ENCODE measurements at regions not wholly inside any gene's neighbourhood (a gene's known extent, or its start where the extent isn't known, plus 50 kb on each side); places are given as distances from the start of the nearest gene placed in this dataset.

GRCh38 chrX:140360284-140360683 is 144.6 kb downstream of the SOX3 start:
- no peaks in the 10 kb centered on the region for H3F3A ChIP-seq (replicated peaks; ENCODE audit: insufficient read depth)
- no peak for DNase-seq
- no peak overlapping the region for H3K27ac ChIP-seq (ENCODE audit: low read depth in 2 of 2, low read length in 1 of 2)
- H3K9ac ChIP-seq, result no peak overlapping the region
- no peaks in the 10 kb centered on the region for H3K27me3 ChIP-seq (ENCODE audit: insufficient read depth)
- no peak overlapping the region for H3K4me3 ChIP-seq (ENCODE audit: low read depth in 2 of 2, low read length in 1 of 2)
- H3K4me1 ChIP-seq (ENCODE audit: control insufficient read depth in 1 of 2, insufficient read depth in 2 of 2, low read depth in 1 of 2, low read length in 1 of 2), result no peaks in the 10 kb centered on the region
- H3K9me3 ChIP-seq, result no peaks in the 10 kb centered on the region
- H3K9me2 ChIP-seq, result no peaks in the 10 kb centered on the region
- 8% methylated on average over 5 of the region's 5 CpGs for WGBS (ENCODE audit: low lambda C conversion rate)
- TF ChIP-seq FOSL2 (IDR thresholded peaks at IDR 0.05; ENCODE audit: borderline replicate concordance, low read depth) (no peak), NFIC (IDR thresholded peaks at IDR 0.05; ENCODE audit: borderline replicate concordance) (0 out of 2 replicates have a peak, but pooled peaks have one; percentile 17)
- ChIA-PET CTCF (interaction anchor here (0.7 to 1.0 kb wide), 2 partner anchors 45 to 1076 kb away, joined by 3 read pairs; no protein-coding TSS in a partner anchor), POLR2A (no interaction called here)
- H4K20me1 ChIP-seq (ENCODE audit: insufficient read depth), result no peaks in the 10 kb centered on the region
- no peak overlapping the region for H2AFZ ChIP-seq (ENCODE audit: low read depth)
- no peaks in the 10 kb centered on the region for H3K36me3 ChIP-seq (replicated peaks in 1 of 2; ENCODE audit: control insufficient read depth in 1 of 2, insufficient read depth in 2 of 2, low read length in 1 of 2)
- H3K4me2 ChIP-seq, result no peak overlapping the region
- H3K79me2 ChIP-seq (ENCODE audit: insufficient read depth), result no peaks in the 10 kb centered on the region

- Histone ChIP-seq H3K4me3 (ENCODE audit: low read depth in 2 of 2, low read length in 1 of 2) (no peak overlapping the region), H3K9ac (no peak overlapping the region), H3F3A (replicated peaks; ENCODE audit: insufficient read depth) (no peaks in the 10 kb centered on the region), H3K9me2 (no peaks in the 10 kb centered on the region), H3K27ac (ENCODE audit: low read depth in 2 of 2, low read length in 1 of 2) (no peak overlapping the region), H3K4me1 (ENCODE audit: control insufficient read depth in 1 of 2, insufficient read depth in 2 of 2, low read depth in 1 of 2, low read length in 1 of 2) (no peaks in the 10 kb centered on the region), H3K9me3 (no peaks in the 10 kb centered on the region), H4K20me1 (ENCODE audit: insufficient read depth) (no peaks in the 10 kb centered on the region), H3K27me3 (ENCODE audit: insufficient read depth) (no peaks in the 10 kb centered on the region), H3K36me3 (replicated peaks in 1 of 2; ENCODE audit: control insufficient read depth in 1 of 2, insufficient read depth in 2 of 2, low read length in 1 of 2) (no peaks in the 10 kb centered on the region), H3K4me2 (no peak overlapping the region), H3K79me2 (ENCODE audit: insufficient read depth) (no peaks in the 10 kb centered on the region), H2AFZ (ENCODE audit: low read depth) (no peak overlapping the region)
- ChIA-PET CTCF (no interaction called here), POLR2A (no interaction called here)
- WGBS (ENCODE audit: low lambda C conversion rate), result 14% methylated on average over 7 of the region's 9 CpGs
- DNase-seq, result no peak
- no peak for TF ChIP-seq RAD21 (IDR thresholded peaks at IDR 0.05; ENCODE audit: low read length)
- TF ChIP-seq MEF2A (IDR thresholded peaks at IDR 0.05; ENCODE audit: borderline replicate concordance, low read depth), result no peak
- TF ChIP-seq RXRA (IDR thresholded peaks at IDR 0.05; ENCODE audit: borderline replicate concordance, low read depth), result no peak
- no peak for TF ChIP-seq FOXJ3 (CRISPR knock-in tag; IDR thresholded peaks at IDR 0.05)
- TF ChIP-seq FOXM1 (IDR thresholded peaks at IDR 0.05; ENCODE audit: low read depth), result no peak
- no peak for TF ChIP-seq EP300 (IDR thresholded peaks at IDR 0.05; ENCODE audit: borderline replicate concordance in 1 of 2, low read depth in 1 of 2, low read length in 1 of 2)
- TF ChIP-seq USF1 (IDR thresholded peaks at IDR 0.05; ENCODE audit: borderline replicate concordance, low read depth), result no peak
- TF ChIP-seq TAF1 (IDR thresholded peaks at IDR 0.05; ENCODE audit: borderline replicate concordance, low read depth, low read length), result no peak
- TF ChIP-seq JUND (IDR thresholded peaks at IDR 0.05), result no peak
- TF ChIP-seq SMC3 (IDR thresholded peaks at IDR 0.05; ENCODE audit: low read depth, low read length), result no peak
- TF ChIP-seq GATA2 (CRISPR knock-in tag; IDR thresholded peaks at IDR 0.05), result no peak
- TF ChIP-seq REST (IDR thresholded peaks at IDR 0.05; ENCODE audit: low read depth, low read length), result no peak
- no peak for TF ChIP-seq USF2 (IDR thresholded peaks at IDR 0.05; ENCODE audit: borderline replicate concordance, low read depth, low read length)
- no peak for TF ChIP-seq CHD2 (IDR thresholded peaks at IDR 0.05; ENCODE audit: low read length, partially characterized antibody)
- TF ChIP-seq PBX3 (IDR thresholded peaks at IDR 0.05), result no peak
- no peak for TF ChIP-seq POLR2AphosphoS5 (IDR thresholded peaks at IDR 0.05; ENCODE audit: low read depth, low read length)
- no peak for TF ChIP-seq EZH2phosphoT487 (IDR thresholded peaks at IDR 0.05; ENCODE audit: borderline replicate concordance, low read depth)
- no peak for TF ChIP-seq TCF12 (IDR thresholded peaks at IDR 0.05)
- TF ChIP-seq FOSL2 (IDR thresholded peaks at IDR 0.05; ENCODE audit: borderline replicate concordance, low read depth), result no peak
- no peak for TF ChIP-seq MXI1 (IDR thresholded peaks at IDR 0.05; ENCODE audit: low read depth, low read length)
Observed at GRCh38 chrX:140355922-140356321, 148.9 kb downstream of the SOX3 start.

Data from SK-N-SH (cell line).